GM19455 (cell line): ENCODE measurements at regions not wholly inside any gene's neighbourhood (a gene's known extent, or its start where the extent isn't known, plus 50 kb on each side); places are given as distances from the start of the nearest gene placed in this dataset.
A peak's percentile ranks its signal among the peaks of the same experiment; 100 is the strongest.
"Not testable (repeated sequence)": the region's sequence is repeated elsewhere in the genome, so short reads cannot be mapped to it uniquely, and the experiment has no call there.

ENCODE experiments used
- ATAC-seq: cut with Tn5 transposase; IDR thresholded peaks from one replicate; pipeline ENCODE4 v1.9.1; 2021; ENCODE audit not compliant: unreplicated experiment

GRCh38 chr3:30480587-30480986, 125.8 kb upstream of the TGFBR2 start:
- no peak for ATAC-seq

- ATAC-seq, result no peak
These were observed 125.2 kb upstream of the TGFBR2 start for GRCh38 chr3:30481241-30481640.

- not testable (repeated sequence) for ATAC-seq
These were observed 122.2 kb upstream of the TGFBR2 start for GRCh38 chr3:30484229-30484628.

- no peak for ATAC-seq
These were observed 120.0 kb upstream of the TGFBR2 start for GRCh38 chr3:30486368-30486767.

GRCh38 chr3:30488070-30488756, 118.2 kb upstream of the TGFBR2 start:
- ATAC-seq, result no peak

- ATAC-seq, result no peak
These were observed 113.8 kb upstream of the TGFBR2 start for GRCh38 chr3:30492322-30493192.

GRCh38 chr3:30493911-30494311, 112.5 kb upstream of the TGFBR2 start:
- no peak for ATAC-seq

- no peak for ATAC-seq
These were observed 111.0 kb upstream of the TGFBR2 start for GRCh38 chr3:30495172-30496065.

- no peak for ATAC-seq
These were observed 110.1 kb upstream of the TGFBR2 start for GRCh38 chr3:30496066-30496966.

- ATAC-seq, result no peak
These were observed 107.8 kb upstream of the TGFBR2 start for GRCh38 chr3:30498587-30498967.

GRCh38 chr3:30500666-30501399, 105.6 kb upstream of the TGFBR2 start:
- peak; percentile 93 for ATAC-seq

- ATAC-seq, result no peak
These were observed 104.9 kb upstream of the TGFBR2 start for GRCh38 chr3:30501526-30501925.

- no peak for ATAC-seq
These were observed 104.2 kb upstream of the TGFBR2 start for GRCh38 chr3:30502051-30502741.

- no peak for ATAC-seq
These were observed 103.7 kb upstream of the TGFBR2 start for GRCh38 chr3:30502742-30503073.

- no peak for ATAC-seq
These were observed 103.0 kb upstream of the TGFBR2 start for GRCh38 chr3:30503446-30503845.

GRCh38 chr3:30504939-30505338, 101.5 kb upstream of the TGFBR2 start:
- no peak for ATAC-seq

- no peak for ATAC-seq
These were observed 100.4 kb upstream of the TGFBR2 start for GRCh38 chr3:30505866-30506520.

GRCh38 chr3:30508339-30508738, 98.1 kb upstream of the TGFBR2 start:
- no peak for ATAC-seq

GRCh38 chr3:30510596-30510995, 95.8 kb upstream of the TGFBR2 start:
- no peak for ATAC-seq
